ENCODE measurements at regions not wholly inside any gene's neighbourhood (a gene's known extent, or its start where the extent isn't known, plus 50 kb on each side); places are given as distances from the start of the nearest gene placed in this dataset.

DNA sequence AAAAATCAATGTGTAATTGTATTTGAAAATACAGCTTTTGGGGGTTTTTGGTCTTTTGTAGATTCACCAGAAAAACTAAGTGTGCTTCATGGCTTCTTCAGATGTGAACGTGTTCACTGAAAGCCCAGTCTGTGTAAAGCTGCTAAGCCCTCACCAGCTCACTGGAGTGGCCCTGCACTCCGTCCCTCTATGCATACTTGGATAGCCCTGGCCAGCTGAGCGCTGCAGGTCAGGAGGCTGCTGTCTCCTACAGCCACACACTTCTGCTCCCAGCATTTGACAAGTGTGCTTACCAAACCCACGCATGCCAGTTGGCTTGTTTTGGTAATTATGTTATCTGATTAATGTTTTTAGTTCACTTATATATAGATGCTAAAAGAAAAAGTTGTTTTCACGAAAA, 163.5 kb downstream of the TLR5 start:
- intact Hi-C loops (cut with micrococcal nuclease; ENCODE audit: unreplicated experiment): no loop called here
- Histone ChIP-seq H3K4me1 (no peaks in the 10 kb centered on the region), H3K4me3 (ENCODE audit: low read depth, low read length) (no peak overlapping the region), H3K27me3 (replicated peaks; ENCODE audit: control insufficient read depth, insufficient read depth, low read length) (no peaks in the 10 kb centered on the region), H3K9me3 (no peaks in the 10 kb centered on the region), H3K36me3 (ENCODE audit: control insufficient read depth, insufficient read depth, low read length) (no peaks in the 10 kb centered on the region)
- POLR2A ChIA-PET: no interaction called here
- Mint-ChIP-seq H3K4me3 (ENCODE audit: unreplicated experiment) (no peak overlapping the region), H3K27ac (ENCODE audit: unreplicated experiment) (no peak overlapping the region), H3K9me3 (ENCODE audit: unreplicated experiment) (no peaks in the 10 kb centered on the region), H3K4me1 (ENCODE audit: low read depth, unreplicated experiment) (no peaks in the 10 kb centered on the region), H3K27me3 (ENCODE audit: insufficient read depth, unreplicated experiment) (no peaks in the 10 kb centered on the region), H3K36me3 (ENCODE audit: insufficient read depth, unreplicated experiment) (no peaks in the 10 kb centered on the region)
- no peak for DNase-seq
- BruUV-seq (replicated peaks): no TSS peak
- TF ChIP-seq, protein P1, sequence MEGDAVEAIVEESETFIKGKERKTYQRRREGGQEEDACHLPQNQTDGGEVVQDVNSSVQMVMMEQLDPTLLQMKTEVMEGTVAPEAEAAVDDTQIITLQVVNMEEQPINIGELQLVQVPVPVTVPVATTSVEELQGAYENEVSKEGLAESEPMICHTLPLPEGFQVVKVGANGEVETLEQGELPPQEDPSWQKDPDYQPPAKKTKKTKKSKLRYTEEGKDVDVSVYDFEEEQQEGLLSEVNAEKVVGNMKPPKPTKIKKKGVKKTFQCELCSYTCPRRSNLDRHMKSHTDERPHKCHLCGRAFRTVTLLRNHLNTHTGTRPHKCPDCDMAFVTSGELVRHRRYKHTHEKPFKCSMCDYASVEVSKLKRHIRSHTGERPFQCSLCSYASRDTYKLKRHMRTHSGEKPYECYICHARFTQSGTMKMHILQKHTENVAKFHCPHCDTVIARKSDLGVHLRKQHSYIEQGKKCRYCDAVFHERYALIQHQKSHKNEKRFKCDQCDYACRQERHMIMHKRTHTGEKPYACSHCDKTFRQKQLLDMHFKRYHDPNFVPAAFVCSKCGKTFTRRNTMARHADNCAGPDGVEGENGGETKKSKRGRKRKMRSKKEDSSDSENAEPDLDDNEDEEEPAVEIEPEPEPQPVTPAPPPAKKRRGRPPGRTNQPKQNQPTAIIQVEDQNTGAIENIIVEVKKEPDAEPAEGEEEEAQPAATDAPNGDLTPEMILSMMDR (IDR thresholded peaks at IDR 0.05; ENCODE audit: insufficient read depth in 1 of 2, low read depth in 1 of 2, low read length in 1 of 2, severe bottlenecking in 1 of 2, unreplicated experiment in 1 of 2): no peak
- CTCF ChIA-PET: no interaction called here

- H3K9me3 ChIP-seq: no peaks in the 10 kb centered on the region
- no TSS peak for BruUV-seq (replicated peaks)
- no peaks in the 10 kb centered on the region for H3K27me3 ChIP-seq (replicated peaks; ENCODE audit: control insufficient read depth, insufficient read depth, low read length)
- CTCF ChIA-PET: no interaction called here
- H3K4me1 Mint-ChIP-seq (ENCODE audit: low read depth, unreplicated experiment): no peaks in the 10 kb centered on the region
- intact Hi-C loops (cut with micrococcal nuclease; ENCODE audit: unreplicated experiment): no loop called here
- no peaks in the 10 kb centered on the region for H3K9me3 Mint-ChIP-seq (ENCODE audit: unreplicated experiment)
- no peak overlapping the region for H3K27ac Mint-ChIP-seq (ENCODE audit: unreplicated experiment)
- no peak for DNase-seq
- no peaks in the 10 kb centered on the region for H3K36me3 ChIP-seq (ENCODE audit: control insufficient read depth, insufficient read depth, low read length)
- H3K36me3 Mint-ChIP-seq (ENCODE audit: insufficient read depth, unreplicated experiment): no peaks in the 10 kb centered on the region
- POLR2A ChIA-PET: no interaction called here
- H3K27me3 Mint-ChIP-seq (ENCODE audit: insufficient read depth, unreplicated experiment): no peaks in the 10 kb centered on the region
- H3K4me1 ChIP-seq: no peaks in the 10 kb centered on the region
- no peak overlapping the region for H3K4me3 Mint-ChIP-seq (ENCODE audit: unreplicated experiment)
- no peak overlapping the region for H3K4me3 ChIP-seq (ENCODE audit: low read depth, low read length)
- TF ChIP-seq, protein P1 (IDR thresholded peaks at IDR 0.05; ENCODE audit: insufficient read depth in 1 of 2, low read depth in 1 of 2, low read length in 1 of 2, severe bottlenecking in 1 of 2, unreplicated experiment in 1 of 2): no peak
Observed at GRCh38 chr1:222987674-222988076, 155.4 kb downstream of the TLR5 start.

- no peaks in the 10 kb centered on the region for H3K4me1 Mint-ChIP-seq (ENCODE audit: low read depth, unreplicated experiment)
- no peak overlapping the region for H3K4me3 ChIP-seq (ENCODE audit: low read depth, low read length)
- H3K36me3 ChIP-seq (ENCODE audit: control insufficient read depth, insufficient read depth, low read length): no peaks in the 10 kb centered on the region
- no peak overlapping the region for H3K27ac Mint-ChIP-seq (ENCODE audit: unreplicated experiment)
- no peak for DNase-seq
- intact Hi-C loops (cut with micrococcal nuclease; ENCODE audit: unreplicated experiment): no loop called here
- TF ChIP-seq, protein P1 (IDR thresholded peaks at IDR 0.05; ENCODE audit: insufficient read depth in 1 of 2, low read depth in 1 of 2, low read length in 1 of 2, severe bottlenecking in 1 of 2, unreplicated experiment in 1 of 2): no peak
- no peaks in the 10 kb centered on the region for H3K27me3 ChIP-seq (replicated peaks; ENCODE audit: control insufficient read depth, insufficient read depth, low read length)
- ChIA-PET CTCF (no interaction called here), POLR2A (no interaction called here)
- H3K36me3 Mint-ChIP-seq (ENCODE audit: insufficient read depth, unreplicated experiment): no peaks in the 10 kb centered on the region
- no peaks in the 10 kb centered on the region for H3K27me3 Mint-ChIP-seq (ENCODE audit: insufficient read depth, unreplicated experiment)
- H3K4me1 ChIP-seq: no peaks in the 10 kb centered on the region
- no TSS peak for BruUV-seq (replicated peaks)
- no peaks in the 10 kb centered on the region for H3K9me3 Mint-ChIP-seq (ENCODE audit: unreplicated experiment)
- H3K4me3 Mint-ChIP-seq (ENCODE audit: unreplicated experiment): no peak overlapping the region
- H3K9me3 ChIP-seq: no peaks in the 10 kb centered on the region
Observed at GRCh38 chr1:222989443-222989842, 153.6 kb downstream of the TLR5 start.

Measured in Caco-2 (cell line).